ENCODE measurements at regions not wholly inside any gene's neighbourhood (a gene's known extent, or its start where the extent isn't known, plus 50 kb on each side); places are given as distances from the start of the nearest gene placed in this dataset.

DNA sequence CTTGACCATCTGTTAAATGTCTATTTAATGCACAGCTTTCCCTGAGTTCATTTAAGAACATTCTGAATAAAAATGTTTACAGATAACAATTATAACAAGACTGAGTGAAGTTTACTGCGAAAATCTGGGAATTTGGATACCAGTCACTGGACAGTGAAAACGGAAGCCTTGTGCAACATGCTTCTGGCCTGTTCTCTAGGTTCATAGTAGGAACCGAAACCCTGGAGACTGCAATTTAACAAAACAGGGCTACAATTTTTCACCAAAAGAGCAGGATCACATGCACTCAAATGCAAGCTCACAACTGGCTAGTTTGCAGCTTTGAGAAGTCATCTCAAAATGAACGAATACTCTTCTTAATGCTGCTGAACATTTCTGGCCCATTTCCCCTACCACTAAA is 435.9 kb downstream of the NR2F2 start:
- DNase-seq (ENCODE audit: low spot score in 2 of 2) (no peak), ATAC-seq (no peak)
- no peak overlapping the region for H3K4me3 Mint-ChIP-seq
- peaks cover 4% of the 10 kb centered on the region for H3K9me3 Mint-ChIP-seq
- no peaks in the 10 kb centered on the region for H3K4me1 Mint-ChIP-seq
- H3K36me3 Mint-ChIP-seq = no peaks in the 10 kb centered on the region
- H3K27ac Mint-ChIP-seq = no peak overlapping the region

DNA sequence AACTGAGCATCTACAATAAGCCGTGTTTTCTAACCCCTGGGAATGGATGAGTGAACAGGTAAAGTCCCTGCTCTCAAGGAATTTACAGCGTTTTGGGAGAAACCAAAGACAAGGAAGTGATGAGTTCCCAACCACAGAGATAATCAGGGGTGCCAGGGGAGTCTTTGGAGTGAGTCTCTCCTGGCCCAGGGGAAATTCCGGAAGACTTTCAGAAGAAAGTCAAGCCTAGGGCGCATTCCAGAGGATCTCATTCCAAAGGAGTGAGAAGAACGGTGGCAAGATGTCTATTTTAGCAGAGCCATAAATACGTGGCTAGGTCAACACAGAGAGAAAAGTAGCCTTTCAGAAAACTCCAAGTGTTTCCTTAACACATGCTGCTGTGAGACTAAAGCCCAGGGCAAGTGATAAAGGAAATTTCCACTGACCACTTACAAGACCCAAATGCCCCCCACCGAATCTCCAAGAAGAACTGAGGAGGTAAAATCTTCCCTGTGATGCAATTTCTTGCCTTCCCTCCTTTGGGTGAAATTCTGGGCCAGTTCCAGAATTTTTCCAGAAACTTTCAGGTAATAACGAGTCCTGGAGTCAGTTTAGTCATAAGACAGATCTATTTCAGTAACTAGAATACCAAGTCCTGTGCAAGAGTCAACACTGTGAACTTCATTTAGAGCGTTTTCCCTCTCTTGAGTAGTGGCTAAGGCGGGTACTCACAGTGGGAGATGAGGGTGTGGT is 437.4 kb downstream of the NR2F2 start:
- ATAC-seq = no peak
- DNase-seq (ENCODE audit: low spot score in 2 of 2) = no peak

DNA sequence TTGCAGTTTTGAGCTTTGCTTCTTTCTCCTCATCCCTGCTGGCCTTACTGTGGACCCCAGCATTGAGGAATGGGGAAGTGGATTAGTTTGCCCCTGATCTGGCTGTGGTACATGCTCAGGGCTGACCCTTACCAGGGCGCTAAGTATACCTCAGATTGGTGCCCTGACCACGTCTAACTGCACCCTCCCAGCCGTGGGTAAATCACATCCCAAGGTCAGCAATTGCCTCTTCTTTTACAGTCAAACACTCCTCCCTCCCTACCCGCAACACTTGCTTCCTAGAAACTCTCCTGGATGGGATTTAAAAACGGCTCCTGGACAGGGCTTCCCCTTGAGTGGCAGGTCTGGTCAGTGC is 437.9 kb downstream of the NR2F2 start:
- Mint-ChIP-seq H3K4me3 (no peak overlapping the region), H3K27ac (no peak overlapping the region), H3K36me3 (no peaks in the 10 kb centered on the region), H3K9me3 (peaks cover 4% of the 10 kb centered on the region), H3K4me1 (no peaks in the 10 kb centered on the region)
- DNase-seq (ENCODE audit: low spot score in 2 of 2) = no peak
- ATAC-seq = no peak

More for the DNA sequence above, 437.4 kb downstream of the NR2F2 start:
- Mint-ChIP-seq H3K36me3 (no peaks in the 10 kb centered on the region), H3K9me3 (peaks cover 4% of the 10 kb centered on the region), H3K27ac (no peak overlapping the region), H3K4me3 (no peak overlapping the region), H3K4me1 (no peaks in the 10 kb centered on the region)

DNA sequence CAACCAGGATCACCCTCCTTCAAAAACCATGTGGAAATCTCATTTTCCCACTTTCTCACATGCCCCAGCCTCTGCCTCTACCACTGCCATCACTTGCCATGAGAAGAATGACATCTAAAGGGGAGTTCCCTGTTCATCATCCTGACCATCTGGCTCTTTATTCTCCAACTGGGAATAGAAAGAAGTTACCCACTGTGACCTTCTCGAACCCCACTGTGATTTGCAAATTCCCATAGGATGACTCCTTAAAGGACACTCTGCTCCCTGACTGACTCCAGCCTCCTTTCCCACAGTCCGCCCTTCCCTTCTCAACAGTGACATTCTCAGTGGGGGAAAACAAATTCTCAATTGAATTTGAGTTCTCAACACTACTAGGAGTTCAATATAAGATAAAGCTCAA is 440.5 kb downstream of the NR2F2 start:
- Mint-ChIP-seq H3K27ac (no peak overlapping the region), H3K4me1 (no peaks in the 10 kb centered on the region), H3K36me3 (no peaks in the 10 kb centered on the region), H3K9me3 (peaks cover 10% of the 10 kb centered on the region), H3K4me3 (no peak overlapping the region)
- DNase-seq (ENCODE audit: low spot score in 2 of 2) (no peak), ATAC-seq (no peak)

DNA sequence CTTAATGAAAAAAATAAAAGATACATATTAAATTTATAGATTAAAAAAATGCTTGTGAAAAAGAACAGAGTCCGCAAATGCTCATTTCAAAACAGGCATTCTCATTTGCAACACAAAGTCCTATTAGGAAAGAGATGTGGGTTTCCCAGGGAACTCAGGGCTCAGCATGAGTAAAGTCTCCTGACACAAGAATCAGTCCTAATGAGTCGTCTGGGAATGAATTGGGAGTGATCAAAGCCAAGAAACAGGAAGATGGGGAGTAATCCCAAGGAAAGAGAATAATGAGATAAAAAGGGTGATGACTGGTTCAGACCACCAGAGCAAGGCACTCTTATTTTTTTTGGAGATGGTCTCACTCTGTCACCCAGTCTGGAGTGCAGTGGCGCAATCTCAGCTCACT is 443.7 kb downstream of the NR2F2 start:
- H3K4me1 Mint-ChIP-seq = no peaks in the 10 kb centered on the region
- H3K27ac Mint-ChIP-seq = no peak overlapping the region
- H3K9me3 Mint-ChIP-seq = peaks cover 14% of the 10 kb centered on the region
- H3K4me3 Mint-ChIP-seq = no peak overlapping the region
- H3K36me3 Mint-ChIP-seq = no peaks in the 10 kb centered on the region
- no peak for ATAC-seq
- DNase-seq (ENCODE audit: low spot score in 2 of 2) = no peak

DNA sequence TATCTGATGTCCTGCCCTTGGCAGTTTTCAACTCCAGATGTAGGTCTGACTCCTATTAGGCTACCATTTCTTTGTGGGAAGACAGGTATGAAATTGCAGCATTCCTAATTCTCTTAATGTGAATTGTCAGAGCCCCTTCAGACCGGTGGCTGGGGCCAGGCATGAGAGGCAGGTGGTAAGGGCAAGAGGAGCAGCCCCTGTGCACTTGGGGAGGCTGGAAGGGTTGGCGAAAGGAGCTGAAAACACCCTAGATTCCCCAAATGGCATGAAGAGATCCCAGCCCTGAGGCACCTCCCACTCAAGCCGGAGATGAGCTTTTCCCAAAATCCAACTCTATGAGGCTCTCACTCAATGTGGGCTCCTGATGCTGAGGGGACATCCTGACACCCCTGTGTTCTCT is 453.2 kb downstream of the NR2F2 start:
- Mint-ChIP-seq H3K27ac (no peak overlapping the region), H3K36me3 (no peaks in the 10 kb centered on the region), H3K4me3 (no peak overlapping the region), H3K9me3 (peaks cover 22% of the 10 kb centered on the region), H3K4me1 (no peaks in the 10 kb centered on the region)
- ATAC-seq (no peak), DNase-seq (ENCODE audit: low spot score in 2 of 2) (no peak)

DNA sequence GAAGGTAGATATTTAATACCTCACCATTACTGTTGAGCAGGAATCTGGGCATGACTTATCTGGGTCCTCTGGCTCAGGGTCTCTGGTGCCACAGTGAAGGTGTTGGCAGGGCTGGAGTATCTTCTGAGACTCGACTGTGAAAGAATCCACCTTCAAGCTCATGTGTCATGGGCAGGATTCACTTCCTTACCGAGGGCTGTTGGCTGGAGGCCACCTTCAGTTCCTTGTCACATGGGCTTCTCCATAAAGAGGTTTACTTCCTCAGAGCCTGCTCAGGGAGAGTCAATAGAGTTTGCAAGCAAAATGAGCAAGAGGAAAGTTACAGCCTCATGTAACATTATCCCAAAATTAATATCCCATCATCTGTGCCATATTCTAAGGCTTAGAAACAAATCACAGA is 459.5 kb downstream of the NR2F2 start:
- Mint-ChIP-seq H3K4me1 (no peaks in the 10 kb centered on the region), H3K9me3 (peaks cover 16% of the 10 kb centered on the region), H3K36me3 (no peaks in the 10 kb centered on the region), H3K4me3 (no peak overlapping the region), H3K27ac (no peak overlapping the region)
- ATAC-seq (no peak), DNase-seq (ENCODE audit: low spot score in 2 of 2) (no peak)

DNA sequence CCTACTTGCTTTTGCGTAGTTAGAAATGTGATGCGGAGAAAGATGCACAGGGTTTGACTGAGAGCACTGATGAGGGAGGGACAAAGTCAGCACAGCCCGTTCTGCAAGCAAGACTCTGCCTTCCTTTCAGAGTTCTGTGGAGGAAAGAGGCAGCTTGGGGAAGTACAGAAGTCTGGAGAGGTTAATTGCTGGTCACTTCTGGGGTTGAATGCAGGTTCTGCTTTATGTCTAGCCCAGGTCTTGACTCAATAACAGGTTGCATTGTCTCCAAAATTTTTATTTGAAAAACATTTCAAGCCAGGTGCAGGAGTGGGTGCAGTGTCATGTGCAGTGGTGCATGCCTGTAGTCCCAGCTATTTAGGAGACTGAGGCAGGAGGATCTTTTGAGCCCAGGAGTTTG is 461.7 kb downstream of the NR2F2 start:
- no peaks in the 10 kb centered on the region for H3K4me1 Mint-ChIP-seq
- peaks cover 13% of the 10 kb centered on the region for H3K9me3 Mint-ChIP-seq
- H3K4me3 Mint-ChIP-seq = no peak overlapping the region
- no peak overlapping the region for H3K27ac Mint-ChIP-seq
- ATAC-seq (no peak), DNase-seq (ENCODE audit: low spot score in 2 of 2) (no peak)
- no peaks in the 10 kb centered on the region for H3K36me3 Mint-ChIP-seq

DNA sequence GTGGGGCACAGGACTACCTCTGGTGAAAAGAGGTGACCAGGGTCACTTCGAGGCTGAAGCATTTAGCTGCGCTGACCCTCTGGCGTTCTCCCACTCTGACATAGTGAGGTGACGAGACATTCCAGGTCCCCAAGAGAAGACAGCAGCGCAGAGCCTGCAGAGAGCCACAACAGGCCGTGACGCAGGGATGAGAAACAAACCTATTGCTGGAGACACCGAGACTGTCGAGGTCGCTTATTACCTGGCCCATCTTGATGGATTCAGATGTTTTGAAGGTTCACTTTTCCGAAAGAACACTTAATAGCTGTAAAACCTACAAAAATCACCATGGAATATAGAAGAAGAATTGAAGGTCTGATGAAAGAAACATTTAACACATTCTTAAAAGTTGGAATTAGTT is 466.3 kb downstream of the NR2F2 start:
- Mint-ChIP-seq H3K36me3 (no peaks in the 10 kb centered on the region), H3K4me3 (no peak overlapping the region), H3K4me1 (no peaks in the 10 kb centered on the region), H3K27ac (no peak overlapping the region), H3K9me3 (peaks cover 12% of the 10 kb centered on the region)
- DNase-seq (ENCODE audit: low spot score in 2 of 2) (no peak), ATAC-seq (no peak)

DNA sequence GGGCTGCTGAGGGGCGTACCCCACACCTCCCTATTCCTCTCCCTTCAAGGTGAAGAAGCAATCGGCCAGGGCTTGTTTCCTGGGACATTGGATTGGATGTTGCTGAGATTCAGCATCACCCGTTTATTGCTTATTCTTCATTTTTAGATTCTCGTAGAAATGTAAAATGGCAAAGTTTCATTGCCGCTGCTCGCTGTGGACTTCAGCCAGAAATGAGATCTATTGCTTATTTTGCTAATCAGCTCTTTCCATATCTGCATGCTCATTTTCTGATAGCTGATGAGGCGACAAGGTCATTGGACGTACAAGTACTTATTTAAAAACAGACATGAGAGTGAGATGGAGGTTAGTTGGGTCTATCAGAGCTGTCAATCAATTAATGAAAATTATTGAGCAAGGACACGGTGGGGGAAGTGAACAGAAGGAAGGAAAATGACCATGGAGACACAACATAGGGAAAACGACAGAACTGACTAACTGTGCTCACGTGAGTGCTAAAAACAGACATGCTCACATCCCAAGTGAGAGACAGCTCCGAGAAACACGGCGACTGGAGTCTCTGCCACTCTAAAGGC is 471.2 kb downstream of the NR2F2 start:
- H3K27ac Mint-ChIP-seq = no peak overlapping the region
- no peaks in the 10 kb centered on the region for H3K36me3 Mint-ChIP-seq
- no peaks in the 10 kb centered on the region for H3K4me1 Mint-ChIP-seq

DNA sequence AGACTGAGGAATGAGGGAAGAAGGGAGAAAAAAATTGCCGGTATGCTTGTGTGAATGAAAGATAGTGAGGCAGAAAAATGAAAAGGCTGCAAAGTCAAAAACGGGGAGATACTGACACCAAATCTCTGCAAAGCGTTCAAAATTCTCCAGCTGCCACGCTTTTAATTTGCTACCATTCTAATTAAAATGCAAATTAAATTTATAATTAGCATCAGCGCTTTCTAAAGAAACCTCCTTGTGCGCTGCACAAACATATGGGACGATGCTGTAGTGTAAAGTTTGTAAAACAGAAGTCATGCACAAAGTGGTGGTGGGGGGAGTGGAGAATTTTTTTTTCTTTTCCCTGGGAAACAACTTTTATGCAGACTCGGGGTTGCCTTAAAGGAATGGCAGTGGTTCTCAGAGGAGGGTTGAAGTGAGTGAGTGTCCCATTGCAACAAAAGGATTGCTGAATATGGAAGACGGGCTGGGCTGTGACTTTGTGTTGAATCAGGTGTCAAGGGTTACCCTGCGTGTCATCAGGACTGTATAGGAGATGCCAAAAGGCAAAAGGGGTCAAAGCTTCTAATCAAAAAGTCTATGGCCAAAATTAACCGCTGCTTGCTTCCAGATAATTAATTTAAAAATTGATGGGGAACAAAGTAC is 472.2 kb downstream of the NR2F2 start:
- Mint-ChIP-seq H3K36me3 (no peaks in the 10 kb centered on the region), H3K4me1 (no peaks in the 10 kb centered on the region), H3K27ac (no peak overlapping the region), H3K9me3 (peaks cover 14% of the 10 kb centered on the region), H3K4me3 (no peak overlapping the region)
- ATAC-seq = no peak
- no peak for DNase-seq (ENCODE audit: low spot score in 2 of 2)

More for the DNA sequence above, 471.2 kb downstream of the NR2F2 start:
- ATAC-seq (no peak), DNase-seq (ENCODE audit: low spot score in 2 of 2) (no peak)
- Mint-ChIP-seq H3K4me3 (no peak overlapping the region), H3K9me3 (peaks cover 12% of the 10 kb centered on the region)

DNA sequence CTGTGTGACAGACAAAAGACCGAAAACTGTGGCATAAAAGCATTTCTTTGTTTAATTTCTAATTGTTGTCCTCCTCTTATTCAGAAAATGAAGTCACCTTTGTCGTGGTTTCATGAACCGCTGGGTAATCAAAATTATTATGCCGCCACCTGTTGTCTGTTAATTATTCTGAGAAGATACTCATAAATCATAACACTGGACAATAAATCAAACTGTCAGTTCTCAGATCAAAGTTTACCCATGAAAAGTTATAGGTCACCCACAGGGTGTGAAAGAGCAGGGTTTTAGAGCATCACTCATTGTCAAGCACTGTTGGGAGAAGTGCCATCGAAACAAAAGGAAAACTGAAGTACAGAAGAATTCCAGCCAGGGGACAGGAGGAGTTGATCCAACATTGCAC is 474.3 kb downstream of the NR2F2 start:
- Mint-ChIP-seq H3K36me3 (no peaks in the 10 kb centered on the region), H3K27ac (no peak overlapping the region), H3K4me1 (no peaks in the 10 kb centered on the region), H3K9me3 (peaks cover 14% of the 10 kb centered on the region), H3K4me3 (no peak overlapping the region)
- ATAC-seq (no peak), DNase-seq (ENCODE audit: low spot score in 2 of 2) (no peak)

DNA sequence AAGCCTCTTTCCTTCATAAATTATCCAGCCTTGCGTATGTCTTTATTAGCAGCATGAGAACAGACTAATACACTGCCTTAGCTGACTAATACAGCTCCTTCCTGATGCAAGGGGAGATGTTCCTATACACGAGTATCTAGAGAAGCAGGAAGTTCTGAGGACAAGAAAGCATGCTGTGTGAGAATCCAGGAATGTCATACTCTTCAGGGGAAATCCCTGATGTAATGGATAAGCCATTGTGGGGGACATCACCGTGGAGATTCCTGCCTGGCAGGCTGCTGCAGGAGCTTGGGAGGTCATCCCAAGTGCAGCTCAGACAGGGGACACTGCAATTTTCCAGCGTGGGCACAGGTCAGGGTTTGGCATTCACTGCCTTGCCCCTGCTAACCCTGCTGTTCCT is 476.9 kb downstream of the NR2F2 start:
- no peak for ATAC-seq
- Mint-ChIP-seq H3K27ac (no peak overlapping the region), H3K4me1 (no peaks in the 10 kb centered on the region), H3K9me3 (peaks cover 4% of the 10 kb centered on the region), H3K4me3 (no peak overlapping the region), H3K36me3 (no peaks in the 10 kb centered on the region)
- no peak for DNase-seq (ENCODE audit: low spot score in 2 of 2)

DNA sequence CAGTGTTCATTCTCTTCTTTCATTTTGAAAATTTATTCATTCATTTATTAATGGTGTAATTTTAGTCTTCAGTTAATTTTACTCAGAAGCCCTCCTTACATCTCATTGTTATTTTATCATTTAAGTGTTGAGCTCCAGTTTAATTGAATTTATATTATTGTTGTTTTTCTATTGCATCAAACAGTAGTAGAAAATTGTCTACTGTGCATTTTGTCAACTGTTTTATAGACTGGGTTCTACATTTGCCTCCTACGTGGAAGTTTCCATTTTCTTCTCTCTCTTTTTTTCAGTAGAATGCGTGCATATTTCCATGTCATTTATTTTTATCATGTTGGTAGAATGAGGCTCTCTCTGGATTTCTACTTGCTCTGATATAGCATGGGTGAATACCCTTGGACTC is 487.4 kb downstream of the NR2F2 start:
- H3K4me1 Mint-ChIP-seq = no peaks in the 10 kb centered on the region
- no peaks in the 10 kb centered on the region for H3K36me3 Mint-ChIP-seq
- no peak for ATAC-seq

DNA sequence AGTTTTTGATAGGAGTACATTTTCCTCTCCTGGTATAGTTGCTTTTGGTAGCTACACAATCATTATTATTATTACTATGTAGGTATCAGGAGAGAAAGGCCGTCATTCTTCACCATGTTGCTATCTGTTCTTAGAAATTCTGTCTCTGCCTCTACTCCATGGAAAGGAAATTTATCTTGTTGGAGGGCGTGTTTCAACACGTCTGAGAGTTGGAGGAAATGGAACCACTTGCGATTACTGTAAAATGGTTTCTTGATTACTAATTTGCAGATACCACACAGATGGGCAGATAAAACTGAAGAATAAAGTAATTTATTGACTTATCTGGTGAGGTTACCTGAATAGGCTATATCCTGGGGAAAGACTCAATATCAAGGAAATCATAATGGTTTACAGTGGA is 488.4 kb downstream of the NR2F2 start:
- DNase-seq (ENCODE audit: low spot score in 2 of 2) (no peak), ATAC-seq (no peak)
- H3K27ac Mint-ChIP-seq = no peak overlapping the region
- no peak overlapping the region for H3K4me3 Mint-ChIP-seq
- no peaks in the 10 kb centered on the region for H3K36me3 Mint-ChIP-seq
- no peaks in the 10 kb centered on the region for H3K4me1 Mint-ChIP-seq
- peaks cover 2% of the 10 kb centered on the region for H3K9me3 Mint-ChIP-seq

More for the DNA sequence above, 487.4 kb downstream of the NR2F2 start:
- no peak for DNase-seq (ENCODE audit: low spot score in 2 of 2)
- Mint-ChIP-seq H3K4me3 (no peak overlapping the region), H3K27ac (no peak overlapping the region), H3K9me3 (peaks cover 2% of the 10 kb centered on the region)

DNA sequence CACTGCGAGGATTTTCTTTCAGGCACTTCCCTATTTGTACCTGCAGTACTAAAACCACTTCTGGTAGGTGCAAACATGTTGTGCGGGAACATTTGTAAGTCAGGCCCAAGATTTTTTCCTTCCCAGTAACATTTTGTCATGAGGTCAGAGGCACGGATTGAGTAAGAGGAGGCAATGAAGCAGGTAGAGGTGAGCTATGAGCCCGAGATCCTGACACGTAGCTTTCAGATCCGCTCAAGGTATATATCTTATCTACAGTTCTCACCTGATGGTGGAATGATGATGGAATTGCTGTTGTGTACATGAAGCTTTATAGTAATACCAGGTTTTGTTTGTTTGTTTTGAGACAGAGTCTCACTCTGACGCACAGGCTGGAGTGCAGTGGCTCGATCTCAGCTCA is 497.5 kb downstream of the NR2F2 start:
- H3K27ac Mint-ChIP-seq = no peak overlapping the region
- ATAC-seq (no peak), DNase-seq (ENCODE audit: low spot score in 2 of 2) (no peak)
- H3K9me3 Mint-ChIP-seq = no peaks in the 10 kb centered on the region
- no peak overlapping the region for H3K4me3 Mint-ChIP-seq
- no peaks in the 10 kb centered on the region for H3K36me3 Mint-ChIP-seq
- no peaks in the 10 kb centered on the region for H3K4me1 Mint-ChIP-seq

All from stimulated activated effector memory CD8-positive, alpha-beta T cell treated with anti-CD3 and anti-CD28 coated beads, Interleukin-12 subunit alpha, Interleukin-12 subunit beta, amount 100 ng/mL, for 72 hours (primary cell).